NCI-H524 treated with DMSO at 0.1 percent for 48 hours (cell line): ENCODE measurements at regions not wholly inside any gene's neighbourhood (a gene's known extent, or its start where the extent isn't known, plus 50 kb on each side); places are given as distances from the start of the nearest gene placed in this dataset.

Experiments
- DNase-seq: peaks from one replicate; lab custom pipeline; 2025; lab: John Stamatoyannopoulos, UW

DNA sequence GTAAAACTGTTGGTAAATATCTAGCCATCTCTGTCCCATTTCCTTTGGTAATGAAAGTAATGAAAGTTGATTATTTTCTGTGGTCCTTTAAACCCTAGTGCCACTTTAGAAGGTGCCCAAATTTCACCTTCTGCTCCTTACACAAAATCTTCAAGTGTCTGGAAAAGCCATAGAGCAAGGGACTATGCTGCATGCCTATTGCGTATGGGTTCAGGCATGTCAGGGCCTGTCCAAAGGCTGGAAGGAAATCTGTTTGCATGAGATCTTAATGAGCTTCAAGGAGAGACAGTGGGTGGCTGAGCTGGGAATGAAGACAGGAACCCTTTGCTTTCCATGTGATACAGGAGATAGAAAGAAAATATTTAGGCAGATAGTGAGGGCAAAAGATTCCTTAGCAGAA is 66.6 kb upstream of the CCN6 start:
- DNase-seq: no peak

DNA sequence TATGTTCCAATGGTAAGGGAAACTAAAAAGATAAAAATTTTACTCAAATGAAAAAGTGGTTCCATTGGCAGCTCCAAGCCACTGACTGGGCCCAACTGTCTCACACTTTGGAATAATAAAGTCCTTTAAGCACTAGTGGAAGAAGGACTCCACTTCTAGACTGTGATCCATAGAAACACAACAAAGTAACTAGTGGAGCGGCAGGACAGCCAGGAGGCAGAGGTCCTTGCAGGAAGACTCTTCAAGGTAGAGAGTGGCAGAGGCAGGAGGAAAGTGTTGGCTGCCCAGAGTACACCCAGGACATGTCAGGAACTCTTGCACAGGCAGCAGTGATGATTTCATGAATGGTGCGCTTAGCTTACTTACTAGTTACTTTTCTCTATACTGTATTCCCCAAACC is 65.0 kb upstream of the CCN6 start:
- no peak for DNase-seq

DNA sequence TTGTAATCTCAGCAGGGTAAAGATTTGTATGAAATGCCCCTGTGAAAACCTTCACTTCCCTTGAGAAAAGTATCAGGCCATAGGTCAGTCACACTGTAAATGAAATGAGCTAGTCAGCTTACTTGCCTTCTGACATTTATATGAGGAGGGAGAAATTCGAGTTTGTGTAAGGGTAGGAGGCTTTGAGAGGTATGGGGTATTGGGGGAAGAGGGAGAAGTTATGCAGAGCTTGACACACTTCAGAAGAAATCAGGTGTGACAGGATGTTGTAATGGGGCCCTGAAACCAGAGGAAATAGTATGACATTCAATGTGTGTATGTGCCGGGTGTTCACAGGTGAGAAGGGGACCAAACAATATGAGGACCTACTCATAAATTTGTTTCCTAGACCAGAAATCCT is 64.2 kb upstream of the CCN6 start:
- no peak for DNase-seq

DNA sequence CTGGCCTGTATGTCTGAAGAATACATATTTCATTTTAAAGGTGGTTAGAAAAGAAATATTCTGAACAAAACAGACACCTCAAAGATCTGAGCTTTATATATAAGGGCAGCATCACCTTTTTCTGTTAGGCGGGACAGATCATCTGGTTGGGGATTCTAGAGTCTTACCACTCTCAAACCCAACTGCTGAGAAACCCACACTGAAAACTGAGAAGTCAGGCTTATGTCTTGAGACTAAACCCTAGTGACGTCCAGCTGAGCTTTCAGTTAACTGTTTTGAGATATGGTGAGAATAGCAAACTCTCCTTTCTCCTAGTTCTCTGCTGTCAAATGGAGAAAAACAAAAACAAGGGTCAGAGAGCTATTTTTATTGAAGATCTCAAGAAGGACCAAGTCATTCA is 63.7 kb upstream of the CCN6 start:
- DNase-seq: no peak

DNA sequence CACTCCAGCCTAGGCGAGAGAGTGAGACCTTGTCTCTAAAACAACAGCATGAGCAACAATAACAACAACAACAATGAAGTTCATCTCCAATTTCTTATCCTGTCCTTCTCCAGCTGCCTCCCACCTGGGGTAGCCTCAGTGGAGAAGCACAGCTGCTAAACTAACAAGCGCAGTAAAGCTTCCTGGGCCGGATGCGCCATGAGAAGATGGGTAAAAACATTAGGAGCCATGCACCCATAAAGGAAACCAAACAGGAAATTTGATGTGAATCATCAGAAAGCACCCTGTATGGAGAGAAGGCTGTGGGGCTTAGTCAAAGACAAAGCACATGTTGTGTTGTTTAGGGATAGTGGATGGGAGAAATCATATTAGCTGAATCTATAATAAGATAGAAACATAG is 61.1 kb upstream of the CCN6 start:
- no peak for DNase-seq

DNA sequence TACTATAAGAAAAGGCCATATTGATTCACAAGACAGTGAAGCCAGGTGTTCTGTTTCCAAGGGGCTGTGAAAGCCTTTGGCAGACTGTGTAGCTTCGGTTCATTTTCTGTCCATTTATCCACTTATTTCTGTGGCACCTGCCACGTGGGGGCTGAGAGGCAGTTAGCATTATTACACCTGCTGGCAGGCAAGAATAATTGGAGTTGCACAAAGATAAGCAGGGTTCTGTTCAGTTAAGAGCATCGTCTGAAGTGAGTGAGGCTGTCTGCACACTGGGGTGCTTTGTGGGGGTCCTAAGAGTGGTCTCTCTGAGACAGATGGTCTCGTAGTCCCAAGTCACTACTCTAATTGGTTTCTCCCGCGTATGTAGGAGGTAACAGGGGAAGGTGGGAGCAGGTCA is 60.6 kb upstream of the CCN6 start:
- DNase-seq: peak; percentile 52

DNA sequence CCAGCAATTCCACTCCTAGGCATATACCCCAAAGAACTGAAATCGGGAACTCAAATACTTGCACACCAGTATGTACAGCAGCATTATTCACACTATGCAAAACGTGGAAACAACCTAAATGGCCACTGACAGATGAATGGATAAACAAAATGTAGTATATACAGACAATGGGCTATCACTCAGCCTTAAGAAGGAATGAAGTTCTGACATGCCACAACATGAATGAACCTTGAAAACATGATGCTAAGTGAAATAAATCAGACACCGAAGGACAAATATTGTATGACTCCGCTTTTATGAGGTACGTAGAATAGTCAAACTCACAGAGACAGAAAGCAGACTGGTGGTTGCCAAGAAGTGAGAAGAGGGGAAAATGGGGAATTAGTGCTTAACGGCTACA is 59.1 kb upstream of the CCN6 start:
- DNase-seq: no peak

DNA sequence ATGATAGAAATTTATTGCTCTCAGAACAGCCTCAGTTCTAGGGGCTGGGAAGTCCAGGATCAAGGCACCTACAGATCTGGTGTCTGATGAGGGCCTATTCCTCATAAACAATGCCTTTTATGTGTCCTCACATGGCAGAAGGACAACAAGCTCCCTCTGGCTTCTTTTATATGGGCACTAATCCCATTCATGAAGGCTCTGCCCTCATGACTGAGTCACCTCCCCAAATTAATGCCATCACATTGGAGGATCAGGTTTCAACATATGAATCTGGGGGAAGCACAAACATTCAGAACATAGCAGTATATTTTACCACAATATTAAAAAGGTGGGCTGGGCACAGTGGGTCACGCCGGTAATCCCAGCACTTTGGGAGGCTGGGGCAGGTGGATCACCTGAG is 58.5 kb upstream of the CCN6 start:
- peak; percentile 20 for DNase-seq

DNA sequence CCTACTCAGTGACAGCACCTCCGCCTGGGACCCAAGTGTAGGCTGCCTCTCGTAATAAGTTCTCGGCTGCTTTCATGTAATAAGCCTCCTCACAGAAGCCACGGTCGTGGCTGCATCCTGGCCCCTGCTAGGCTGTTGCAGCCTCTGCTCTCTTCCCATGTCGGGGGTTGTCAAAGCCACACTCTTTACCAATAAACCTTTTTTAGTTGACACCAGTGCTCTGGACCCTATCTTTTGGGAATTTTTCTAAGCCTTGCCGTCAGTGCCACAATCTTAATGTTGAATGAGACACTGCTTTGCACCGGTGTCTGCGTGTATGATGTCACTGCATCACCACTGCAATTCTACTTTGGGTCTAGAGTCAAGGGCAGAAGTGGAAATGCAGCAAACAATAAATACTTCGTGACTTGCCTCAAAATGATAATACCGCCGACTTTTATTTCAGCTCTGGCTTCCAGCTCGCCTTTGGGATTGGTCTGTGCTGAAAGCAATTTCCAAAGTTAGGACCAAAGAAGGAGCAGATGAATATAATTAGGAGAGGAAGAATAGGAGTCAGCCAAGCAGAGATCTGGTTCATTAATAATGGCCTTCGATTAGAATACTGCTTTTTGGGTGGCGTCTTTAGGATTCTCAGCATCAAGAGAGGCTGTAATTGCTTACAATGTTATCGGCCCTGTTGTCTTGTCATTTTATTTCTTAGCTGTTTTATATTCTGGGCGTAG is 57.6 kb upstream of the CCN6 start:
- no peak for DNase-seq

DNA sequence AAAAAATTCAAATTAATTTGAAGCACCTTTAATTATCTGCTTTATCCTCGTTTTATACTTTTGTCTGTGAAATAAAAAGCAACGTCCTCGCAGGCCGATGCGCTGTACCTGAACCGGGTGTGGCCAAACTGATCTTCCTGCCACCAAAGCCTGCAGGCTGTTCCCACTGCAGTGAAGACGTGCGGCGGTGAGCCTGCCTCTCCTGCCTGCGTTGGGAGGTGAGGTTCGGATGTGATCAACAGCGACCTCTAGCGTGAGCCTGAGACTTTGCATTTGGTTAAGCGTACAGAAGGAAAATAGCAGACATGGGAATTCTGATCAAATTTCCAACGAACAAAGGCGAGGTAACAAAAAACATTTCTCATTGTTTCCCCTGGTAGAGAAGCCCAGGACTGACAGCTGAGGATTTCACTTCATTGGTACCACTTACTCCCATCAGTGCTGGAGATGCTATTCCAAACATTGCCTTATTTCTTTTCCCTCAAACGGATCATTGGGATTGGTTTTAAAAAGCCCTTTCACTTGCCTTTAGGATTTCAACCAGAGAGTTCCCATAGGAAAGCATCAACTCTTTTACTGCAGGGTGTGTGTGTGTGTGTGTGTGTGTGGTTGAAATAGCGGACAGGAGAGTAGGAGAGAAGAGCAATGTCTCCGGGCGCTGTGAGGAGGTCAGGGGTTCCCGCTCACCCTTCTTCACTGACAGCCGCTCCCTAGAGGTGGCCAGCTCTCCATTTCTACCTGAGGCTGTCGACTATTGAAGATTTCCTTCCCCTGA is 56.6 kb upstream of the CCN6 start:
- peak; percentile 33 for DNase-seq

DNA sequence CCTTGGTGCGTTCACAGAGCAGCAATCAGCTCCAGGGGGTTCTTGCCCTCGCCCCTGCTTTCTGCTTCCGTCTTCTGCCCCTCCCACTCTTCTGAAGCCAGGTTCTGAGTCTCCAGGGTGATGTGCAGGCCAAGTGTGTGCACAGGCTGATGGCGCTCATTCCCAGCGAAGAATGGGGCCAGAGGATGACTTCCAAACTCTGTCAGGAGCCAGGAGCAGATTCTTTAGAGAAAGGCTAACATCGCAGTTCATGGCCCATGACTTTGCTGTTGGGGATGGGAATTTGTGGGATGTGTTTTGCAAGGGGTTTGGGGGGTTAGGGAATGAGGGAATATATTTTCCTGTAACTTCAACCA is 56.1 kb upstream of the CCN6 start:
- no peak for DNase-seq

DNA sequence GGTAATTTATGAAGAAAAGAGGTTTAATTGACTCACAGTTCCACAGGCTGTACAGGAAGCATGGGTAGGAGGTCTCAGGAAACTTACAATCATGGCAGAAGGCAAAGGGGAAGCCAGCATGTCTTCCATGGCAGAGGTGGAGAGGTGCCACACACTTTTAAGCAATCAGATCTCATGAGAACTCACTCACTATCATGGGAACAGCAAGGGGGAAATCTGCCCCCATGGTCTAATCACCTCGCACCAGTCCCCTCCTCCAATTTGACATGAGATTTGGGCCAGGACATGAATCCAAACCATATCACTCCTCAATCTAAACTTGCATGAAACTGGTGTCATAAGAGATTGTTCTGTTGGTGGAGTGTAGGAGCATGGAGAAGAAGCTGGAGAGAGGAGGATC is 51.6 kb upstream of the CCN6 start:
- no peak for DNase-seq
